ENCODE measurements at regions not wholly inside any gene's neighbourhood (a gene's known extent, or its start where the extent isn't known, plus 50 kb on each side); places are given as distances from the start of the nearest gene placed in this dataset.

DNA sequence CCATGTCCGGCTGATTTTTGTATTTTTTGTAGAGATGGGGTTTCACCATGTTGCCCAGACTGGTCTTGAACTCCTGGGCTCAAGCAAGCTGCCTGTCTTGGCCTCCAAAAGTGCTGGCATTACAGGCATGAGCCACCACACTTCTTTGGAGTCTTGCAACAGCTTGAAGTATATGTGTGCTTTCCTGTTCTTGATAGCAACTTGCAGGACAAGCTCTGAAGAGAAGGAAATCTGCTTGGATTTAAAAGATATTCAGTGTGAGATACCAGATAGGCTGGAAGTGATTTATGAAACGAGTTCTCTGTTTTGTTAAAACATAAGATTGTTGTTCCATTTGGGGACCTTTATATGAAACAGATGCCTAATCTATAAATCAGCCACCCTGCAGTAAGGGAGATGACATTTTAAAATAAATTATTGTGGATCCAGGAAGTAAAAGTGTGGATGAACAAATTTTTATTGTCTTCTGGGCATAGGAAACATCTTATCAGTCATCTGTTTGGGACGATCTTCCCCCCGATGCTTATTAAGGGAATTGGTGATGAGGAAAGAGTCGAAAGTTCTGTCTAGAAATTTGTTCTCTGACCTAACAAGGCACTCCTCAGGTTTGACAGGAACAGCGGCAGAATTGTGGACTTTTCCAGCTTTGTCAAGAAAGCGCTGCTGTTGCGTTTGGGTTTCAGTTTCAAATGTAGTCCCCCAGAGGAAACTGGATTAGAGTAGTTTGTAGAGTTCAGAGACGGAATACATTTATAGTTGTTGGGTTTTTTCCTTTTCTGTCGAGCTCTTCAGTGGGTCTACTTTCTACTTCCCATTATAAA, 53.7 kb upstream of the MAGI1 start:
- TF ChIP-seq, protein P1, sequence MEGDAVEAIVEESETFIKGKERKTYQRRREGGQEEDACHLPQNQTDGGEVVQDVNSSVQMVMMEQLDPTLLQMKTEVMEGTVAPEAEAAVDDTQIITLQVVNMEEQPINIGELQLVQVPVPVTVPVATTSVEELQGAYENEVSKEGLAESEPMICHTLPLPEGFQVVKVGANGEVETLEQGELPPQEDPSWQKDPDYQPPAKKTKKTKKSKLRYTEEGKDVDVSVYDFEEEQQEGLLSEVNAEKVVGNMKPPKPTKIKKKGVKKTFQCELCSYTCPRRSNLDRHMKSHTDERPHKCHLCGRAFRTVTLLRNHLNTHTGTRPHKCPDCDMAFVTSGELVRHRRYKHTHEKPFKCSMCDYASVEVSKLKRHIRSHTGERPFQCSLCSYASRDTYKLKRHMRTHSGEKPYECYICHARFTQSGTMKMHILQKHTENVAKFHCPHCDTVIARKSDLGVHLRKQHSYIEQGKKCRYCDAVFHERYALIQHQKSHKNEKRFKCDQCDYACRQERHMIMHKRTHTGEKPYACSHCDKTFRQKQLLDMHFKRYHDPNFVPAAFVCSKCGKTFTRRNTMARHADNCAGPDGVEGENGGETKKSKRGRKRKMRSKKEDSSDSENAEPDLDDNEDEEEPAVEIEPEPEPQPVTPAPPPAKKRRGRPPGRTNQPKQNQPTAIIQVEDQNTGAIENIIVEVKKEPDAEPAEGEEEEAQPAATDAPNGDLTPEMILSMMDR (IDR thresholded peaks at IDR 0.05) = no peak
- TF ChIP-seq POLR2A (IDR thresholded peaks at IDR 0.05) = no peak

Data from tibial nerve (tissue), 3 donors.